ENCODE measurements at regions not wholly inside any gene's neighbourhood (a gene's known extent, or its start where the extent isn't known, plus 50 kb on each side); places are given as distances from the start of the nearest gene placed in this dataset.
"Not testable (repeated sequence)": the region's sequence is repeated elsewhere in the genome, so short reads cannot be mapped to it uniquely, and the experiment has no call there.

DNA sequence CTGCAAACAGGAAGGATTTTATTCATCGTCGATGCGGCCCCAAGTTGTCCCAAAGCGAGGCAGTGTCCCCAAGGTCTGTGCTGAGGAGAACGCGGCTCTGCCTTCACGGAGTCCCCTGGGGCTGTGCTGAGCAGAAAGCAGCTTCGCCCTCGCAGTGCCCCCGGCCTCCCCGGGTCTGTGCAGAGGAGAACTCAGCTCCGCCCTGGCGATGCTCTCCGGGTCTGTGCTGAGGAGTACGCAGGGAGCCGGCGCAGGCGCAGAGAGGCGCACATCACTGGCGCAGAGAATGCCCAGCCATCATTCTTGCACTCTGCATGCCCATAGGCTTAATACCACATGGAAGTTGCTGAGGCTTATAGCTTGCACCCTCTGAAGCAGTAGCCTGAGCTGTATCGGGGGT is 285.7 kb downstream of the CCDC74A start:
- not testable (repeated sequence) for ATAC-seq, H3K4me1 Mint-ChIP-seq, H3K27ac Mint-ChIP-seq, H3K4me3 Mint-ChIP-seq, DNase-seq, H3K9me3 Mint-ChIP-seq
- peaks cover 13% of the 10 kb centered on the region for H3K27me3 Mint-ChIP-seq

DNA sequence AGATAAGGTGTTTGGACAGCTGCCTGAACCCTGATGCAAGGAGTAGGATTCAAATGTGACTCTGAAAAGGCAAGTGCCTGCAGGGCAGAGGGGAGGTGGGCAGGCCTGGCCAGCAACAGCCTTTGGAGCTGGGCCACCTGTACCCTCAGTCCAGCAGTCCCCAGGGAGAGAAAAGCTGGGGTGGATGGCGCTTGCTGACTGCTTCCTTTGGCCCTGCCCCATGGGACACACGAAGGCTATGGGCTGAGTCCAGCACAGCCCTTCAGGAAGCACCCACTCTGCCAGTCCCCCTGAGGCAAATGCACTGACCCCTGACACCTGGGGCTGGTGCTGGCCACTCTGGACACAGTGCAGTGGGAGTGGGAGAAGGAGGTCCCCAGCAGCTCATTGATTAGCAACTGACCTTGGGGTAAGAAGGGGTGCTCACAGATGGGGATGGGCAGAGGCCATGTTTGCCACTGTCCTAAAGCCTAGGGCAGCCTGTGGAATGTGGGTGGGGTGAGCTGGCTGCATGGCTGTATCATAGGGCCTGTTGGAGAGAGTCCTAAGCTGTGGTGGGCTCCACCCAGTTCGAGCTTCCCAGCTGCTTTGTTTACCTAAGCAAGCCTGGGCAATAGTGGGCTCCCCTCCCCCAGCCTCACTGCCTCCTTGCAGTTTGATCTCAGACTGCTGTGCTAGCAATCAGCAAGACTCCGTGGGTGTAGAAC is 290.7 kb downstream of the CCDC74A start:
- not testable (repeated sequence) for H3K9me3 Mint-ChIP-seq, H3K4me1 Mint-ChIP-seq, H3K4me3 Mint-ChIP-seq, H3K27me3 Mint-ChIP-seq, H3K27ac Mint-ChIP-seq, DNase-seq
- peak; percentile 23 for ATAC-seq

DNA sequence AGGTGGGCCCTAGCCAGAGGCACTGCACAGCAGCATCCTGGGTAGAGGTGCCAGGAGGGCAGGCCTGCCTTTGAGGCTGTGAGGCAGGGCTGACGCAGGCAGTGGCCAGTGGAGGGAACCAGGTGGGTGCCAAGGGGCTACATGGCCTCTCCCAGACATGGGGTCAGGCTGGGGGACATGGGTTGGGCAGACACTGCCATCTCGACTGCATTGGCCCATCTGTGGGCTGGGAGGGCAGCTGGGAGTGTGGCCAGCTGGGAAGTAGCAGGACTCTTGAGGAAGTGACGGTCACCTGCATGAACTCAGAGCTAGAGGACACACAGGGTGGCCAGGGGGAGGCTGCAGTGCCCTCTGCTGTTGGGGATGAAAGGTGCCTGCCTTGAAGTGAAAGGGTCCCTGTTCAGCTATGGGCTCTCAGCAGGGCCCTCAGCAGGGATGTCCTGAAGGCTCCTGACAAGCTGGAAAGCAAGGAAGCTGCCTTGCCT is 294.6 kb downstream of the CCDC74A start:
- H3K4me3 Mint-ChIP-seq = not testable (repeated sequence)
- peak overlapping the region in 1 of 2 donors; percentile 59 for H3K27ac Mint-ChIP-seq

DNA sequence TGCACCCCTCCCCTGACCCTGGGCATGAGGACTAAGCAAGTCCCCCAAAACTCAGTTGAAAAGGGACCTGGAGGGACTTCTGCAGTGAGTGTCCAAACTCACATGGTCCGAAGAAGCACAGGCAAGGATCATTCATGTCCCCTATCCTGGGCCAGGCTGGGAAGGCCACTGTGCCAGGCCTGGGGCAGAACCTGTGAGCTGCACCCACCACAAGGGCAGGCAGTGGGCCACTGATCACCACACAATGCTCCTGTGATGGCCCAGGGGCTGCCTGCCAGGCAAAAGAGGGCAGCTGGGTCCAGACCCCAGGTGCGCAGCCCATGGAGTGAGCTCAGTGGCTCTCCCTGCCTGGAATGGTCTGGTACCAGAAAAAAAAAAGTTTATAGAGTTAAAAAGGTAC is 295.4 kb downstream of the CCDC74A start:
- not testable (repeated sequence) for H3K9me3 Mint-ChIP-seq, H3K4me3 Mint-ChIP-seq, ATAC-seq, DNase-seq, H3K27me3 Mint-ChIP-seq, H3K27ac Mint-ChIP-seq, H3K4me1 Mint-ChIP-seq

More for the DNA sequence above, 294.6 kb downstream of the CCDC74A start:
- not testable (repeated sequence) for H3K27me3 Mint-ChIP-seq, ATAC-seq, H3K9me3 Mint-ChIP-seq, H3K4me1 Mint-ChIP-seq, DNase-seq

DNA sequence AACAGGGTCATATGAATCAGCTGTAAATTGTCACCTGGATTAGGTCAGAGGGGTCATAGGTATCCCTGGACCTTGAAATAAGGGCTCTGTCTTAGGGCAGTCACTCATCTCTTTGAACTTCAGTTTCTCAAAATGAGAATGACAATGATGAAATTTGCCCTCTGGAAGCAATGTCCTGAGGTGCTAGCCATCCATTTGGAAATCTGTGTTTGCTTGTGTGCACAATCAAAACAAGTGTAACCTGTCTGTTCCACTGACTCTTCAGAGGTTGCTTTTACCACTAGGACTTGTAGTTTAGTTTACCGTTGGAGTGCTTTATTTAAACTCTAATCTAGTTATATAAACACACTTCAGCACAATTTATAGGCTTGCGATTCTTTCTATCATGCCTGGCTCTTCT is 297.3 kb downstream of the CCDC74A start:
- not testable (repeated sequence) for H3K9me3 Mint-ChIP-seq, H3K4me3 Mint-ChIP-seq

DNA sequence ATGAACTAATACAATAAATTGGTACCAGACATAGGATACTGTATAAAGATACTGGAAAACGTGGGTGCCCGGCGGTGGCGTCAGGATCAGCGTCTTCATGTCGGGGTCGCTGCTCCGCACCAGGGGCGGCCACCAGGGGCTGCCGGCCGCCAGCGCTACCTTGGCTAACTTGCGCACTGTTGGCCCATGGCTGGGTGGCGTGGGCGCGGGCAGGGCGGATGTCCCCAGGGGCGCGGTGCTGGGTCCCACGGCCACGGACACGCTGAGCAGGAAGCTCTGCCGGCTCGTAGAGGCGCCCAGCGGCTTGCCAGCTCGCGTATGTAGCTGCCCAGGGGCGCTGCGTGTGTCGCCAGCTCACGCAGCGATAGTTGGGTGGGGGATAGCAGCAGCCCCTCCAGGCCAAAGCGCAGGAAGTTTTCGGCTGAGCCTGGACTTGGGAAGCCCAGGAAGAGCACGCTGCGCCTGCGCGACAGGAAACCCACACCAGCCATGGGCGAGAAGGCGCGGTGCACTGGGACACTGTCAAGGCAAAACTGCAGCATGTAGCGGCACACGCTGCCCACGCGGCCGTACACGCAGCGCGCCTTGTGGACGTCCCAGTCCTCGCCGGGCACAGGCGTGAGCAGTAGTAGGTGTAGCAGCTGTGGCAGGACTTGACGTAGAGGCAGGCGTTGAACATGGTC is 299.9 kb downstream of the CCDC74A start:
- Mint-ChIP-seq H3K4me3 (no peak overlapping the region), H3K27me3 (peaks cover 8% of the 10 kb centered on the region), H3K4me1 (peaks cover 5% of the 10 kb centered on the region)

More for the DNA sequence above, 297.3 kb downstream of the CCDC74A start:
- ATAC-seq, H3K27me3 Mint-ChIP-seq, H3K27ac Mint-ChIP-seq, H3K4me1 Mint-ChIP-seq, DNase-seq: not testable (repeated sequence)

DNA sequence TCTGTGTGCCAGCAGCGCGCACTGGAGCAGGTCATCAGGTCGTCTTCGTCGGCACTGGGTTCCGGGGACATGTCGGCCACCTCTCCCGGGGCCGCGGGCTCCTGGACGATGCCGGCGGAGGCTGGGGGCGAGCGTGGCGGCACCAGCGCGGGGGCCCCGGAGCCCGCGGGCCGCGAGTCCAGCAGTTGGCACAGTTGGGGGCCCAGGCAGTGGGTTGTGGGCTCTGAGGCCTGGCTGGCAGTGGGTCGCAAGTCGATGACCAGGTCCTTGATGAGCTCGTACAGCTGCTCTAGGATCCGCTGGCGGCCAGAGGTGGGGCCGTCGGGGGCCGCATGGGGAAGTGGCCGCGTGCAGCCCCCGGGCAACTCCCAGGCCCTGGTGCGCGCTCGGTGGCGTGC is 300.5 kb downstream of the CCDC74A start:
- Mint-ChIP-seq H3K4me1 (peaks cover 5% of the 10 kb centered on the region), H3K27me3 (peaks cover 8% of the 10 kb centered on the region), H3K9me3 (peaks cover 0 to 8% of the 10 kb centered on the region in 2 donors), H3K27ac (no peak overlapping the region), H3K4me3 (no peak overlapping the region)
- ATAC-seq (peak; percentile 6), DNase-seq (no peak)

More for the DNA sequence above, 299.9 kb downstream of the CCDC74A start:
- no peak for ATAC-seq
- DNase-seq = no peak
- H3K27ac Mint-ChIP-seq = no peak overlapping the region
- H3K9me3 Mint-ChIP-seq = peaks cover 0 to 8% of the 10 kb centered on the region in 2 donors

DNA sequence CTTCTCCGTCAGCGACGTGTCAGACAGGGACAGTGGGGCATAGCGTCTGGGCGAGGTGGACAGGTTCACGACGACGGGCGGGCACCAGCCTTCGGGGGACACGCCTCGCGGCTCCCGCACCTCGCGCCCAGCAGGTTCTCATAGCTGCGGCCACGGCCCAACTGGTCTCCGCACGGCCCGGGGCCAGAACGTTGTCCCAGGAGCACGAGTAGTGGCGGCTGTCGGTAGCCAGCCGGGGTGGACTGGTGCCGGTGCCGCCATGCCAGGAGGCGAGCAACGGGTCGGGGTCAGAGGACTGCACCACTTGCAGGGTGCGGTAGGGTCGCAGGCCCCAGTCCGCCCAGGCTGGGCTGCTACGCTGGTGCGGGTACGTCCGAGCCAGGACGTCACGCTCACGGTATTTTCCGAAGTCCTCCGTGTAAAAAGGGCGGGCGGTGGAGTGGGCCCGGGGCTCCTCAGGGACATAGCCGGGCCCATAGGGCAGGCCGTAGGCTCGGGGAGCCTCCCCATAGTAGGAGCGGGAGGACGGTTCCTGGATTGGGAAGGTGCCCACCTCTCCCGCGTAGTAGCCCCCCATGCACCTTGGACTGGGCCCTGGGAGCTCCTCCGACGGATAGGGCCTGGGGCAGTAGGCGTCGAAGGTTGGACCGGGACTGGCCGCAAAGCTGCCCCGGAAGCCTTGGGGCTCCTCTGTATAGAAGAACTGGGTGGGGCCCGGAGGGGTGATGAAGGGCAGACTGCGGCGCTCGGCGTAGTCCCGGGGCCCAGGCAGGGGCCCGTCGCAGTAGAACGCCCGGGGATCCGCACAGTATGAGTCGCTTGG is 301.2 kb downstream of the CCDC74A start:
- H3K4me1 Mint-ChIP-seq, H3K27me3 Mint-ChIP-seq, H3K9me3 Mint-ChIP-seq, H3K27ac Mint-ChIP-seq, DNase-seq, H3K4me3 Mint-ChIP-seq: not testable (repeated sequence)
- peak; percentile 26 for ATAC-seq

DNA sequence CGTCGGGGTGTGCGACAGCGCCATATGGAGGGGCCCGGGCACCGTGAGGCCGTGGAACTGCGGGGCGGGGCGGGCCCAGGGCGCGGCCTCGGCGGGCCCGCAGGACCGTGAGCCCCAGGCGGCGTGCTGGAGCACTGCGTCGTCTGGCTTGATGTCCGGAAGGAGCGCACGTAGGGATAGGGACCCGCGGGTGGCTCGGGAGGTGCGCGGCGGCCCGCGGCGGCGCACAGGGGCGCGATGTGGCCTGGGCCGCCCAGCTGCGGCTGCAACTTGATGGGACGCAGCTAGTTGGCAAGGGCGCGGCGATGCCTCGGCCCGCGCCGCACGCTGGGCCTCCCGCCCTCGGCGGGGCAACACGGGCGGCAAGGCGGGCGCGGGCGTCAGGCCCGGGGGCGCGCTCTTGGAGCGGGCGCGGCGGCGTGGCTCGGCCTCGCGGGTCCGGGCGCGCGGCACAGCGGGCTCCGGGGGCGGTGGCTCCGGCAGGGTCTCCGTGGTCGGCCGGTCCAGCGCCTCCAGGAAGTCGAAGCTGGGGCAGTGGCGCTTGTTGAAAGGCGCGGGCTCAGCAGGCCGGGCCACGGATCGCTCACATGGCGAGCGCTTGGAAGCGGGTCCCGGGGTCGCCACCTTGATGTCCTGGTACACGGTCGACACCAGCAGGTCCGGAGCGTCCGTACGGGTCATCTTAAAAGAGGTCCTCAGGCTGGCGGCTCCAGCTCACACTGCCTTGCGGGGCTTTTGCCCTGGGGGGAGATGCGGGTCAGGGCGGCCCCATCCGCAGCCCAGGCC is 302.0 kb downstream of the CCDC74A start:
- not testable (repeated sequence) for H3K27ac Mint-ChIP-seq, H3K27me3 Mint-ChIP-seq, H3K9me3 Mint-ChIP-seq, H3K4me1 Mint-ChIP-seq, DNase-seq, H3K4me3 Mint-ChIP-seq, ATAC-seq

DNA sequence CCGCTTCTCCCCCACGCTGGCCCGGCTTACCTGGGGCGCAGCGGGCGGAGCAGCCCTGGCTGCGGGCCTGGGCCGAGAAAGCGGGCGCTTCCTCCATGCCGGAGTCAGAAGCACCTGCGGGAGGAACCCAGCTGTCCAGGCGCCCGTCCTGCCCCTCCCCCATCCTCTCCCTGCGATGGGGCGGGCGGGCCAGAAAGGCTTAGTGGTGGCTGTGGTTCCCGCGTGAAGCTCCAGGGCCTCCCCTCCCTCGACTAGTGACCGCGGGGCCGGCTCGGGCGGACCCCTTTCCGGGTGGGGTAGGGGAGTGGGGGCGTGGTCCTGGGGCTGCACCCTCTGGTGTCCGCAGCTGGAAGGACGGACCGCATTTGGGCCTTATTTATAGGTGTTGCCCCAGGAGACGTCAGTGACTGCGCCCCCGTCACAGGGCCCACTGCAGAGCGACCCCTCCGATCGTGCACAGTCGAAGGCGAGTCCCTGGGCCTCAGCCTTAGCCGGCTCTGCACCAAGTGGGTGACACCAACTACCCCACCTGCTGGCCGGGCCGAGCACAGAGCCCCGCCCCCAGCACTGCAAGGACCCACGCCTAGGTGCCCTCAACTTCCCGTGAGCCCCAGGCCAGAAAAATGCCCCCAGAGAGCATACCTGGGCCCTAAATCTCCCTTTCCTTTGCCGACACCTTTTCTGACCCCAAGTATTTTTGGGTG is 302.7 kb downstream of the CCDC74A start:
- peak; percentile 27 for ATAC-seq
- H3K9me3 Mint-ChIP-seq, H3K27ac Mint-ChIP-seq, H3K27me3 Mint-ChIP-seq, H3K4me1 Mint-ChIP-seq, DNase-seq, H3K4me3 Mint-ChIP-seq: not testable (repeated sequence)

DNA sequence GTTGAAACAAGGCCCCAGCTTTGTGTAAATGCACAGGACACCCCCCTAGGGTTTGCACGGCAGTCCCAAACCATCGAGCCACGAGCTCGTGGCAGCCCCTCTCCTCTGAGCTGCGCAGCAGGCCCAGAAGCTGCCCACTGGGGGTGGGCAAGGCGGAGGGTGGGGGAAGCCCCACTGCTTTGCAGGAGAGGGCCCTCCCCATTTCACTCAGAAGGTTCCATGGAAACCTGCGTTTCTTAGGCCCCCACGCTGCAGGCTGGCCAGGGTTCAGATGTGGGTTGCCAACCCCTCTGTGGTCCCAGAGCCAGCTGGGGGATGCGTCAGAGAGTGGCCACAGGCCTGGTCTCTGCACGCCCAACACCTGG is 303.2 kb downstream of the CCDC74A start:
- not testable (repeated sequence) for H3K4me1 Mint-ChIP-seq, DNase-seq, ATAC-seq, H3K9me3 Mint-ChIP-seq, H3K27me3 Mint-ChIP-seq, H3K4me3 Mint-ChIP-seq, H3K27ac Mint-ChIP-seq

DNA sequence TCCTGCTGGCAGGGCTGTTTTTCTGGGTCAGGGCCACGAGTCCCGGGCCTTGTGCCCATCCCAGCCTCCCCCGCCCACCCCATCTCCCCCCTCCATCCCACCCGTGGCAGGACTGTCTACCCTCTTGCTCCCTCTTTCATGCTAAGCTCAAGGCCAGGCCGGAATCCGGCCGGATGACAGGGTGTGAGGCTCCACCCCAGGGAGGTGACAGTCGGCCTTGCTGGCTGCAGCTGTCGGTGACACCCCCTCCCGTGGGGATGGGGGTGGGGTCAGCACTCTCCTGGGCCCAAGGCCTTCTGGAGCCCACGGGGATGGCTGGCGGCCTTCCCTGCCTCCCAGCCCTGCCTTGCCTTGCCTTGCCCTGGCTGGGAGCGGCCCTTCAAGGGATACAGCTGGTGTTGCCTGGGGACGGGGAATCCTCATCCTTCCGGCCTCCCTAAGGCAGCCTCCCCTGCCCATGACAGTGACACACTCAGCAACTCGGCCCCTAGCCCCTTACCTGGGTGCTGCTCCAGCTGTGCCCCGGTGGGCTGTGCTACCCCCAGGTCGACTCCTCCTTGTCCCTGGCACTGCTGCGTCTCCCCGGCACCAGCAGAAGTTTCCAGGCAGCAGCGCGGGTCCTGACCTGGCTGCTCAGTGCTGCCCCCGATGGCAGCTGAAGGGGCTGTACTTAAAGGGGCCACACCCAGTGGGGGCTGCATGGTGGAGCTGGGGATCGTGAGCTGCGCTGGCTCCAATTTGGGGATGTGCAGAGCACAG is 303.9 kb downstream of the CCDC74A start:
- H3K27me3 Mint-ChIP-seq, H3K4me3 Mint-ChIP-seq, H3K9me3 Mint-ChIP-seq, H3K4me1 Mint-ChIP-seq, H3K27ac Mint-ChIP-seq: not testable (repeated sequence)
- ATAC-seq = peak; percentile 31
- DNase-seq = peak in 1 of 2 donors; percentile 39

DNA sequence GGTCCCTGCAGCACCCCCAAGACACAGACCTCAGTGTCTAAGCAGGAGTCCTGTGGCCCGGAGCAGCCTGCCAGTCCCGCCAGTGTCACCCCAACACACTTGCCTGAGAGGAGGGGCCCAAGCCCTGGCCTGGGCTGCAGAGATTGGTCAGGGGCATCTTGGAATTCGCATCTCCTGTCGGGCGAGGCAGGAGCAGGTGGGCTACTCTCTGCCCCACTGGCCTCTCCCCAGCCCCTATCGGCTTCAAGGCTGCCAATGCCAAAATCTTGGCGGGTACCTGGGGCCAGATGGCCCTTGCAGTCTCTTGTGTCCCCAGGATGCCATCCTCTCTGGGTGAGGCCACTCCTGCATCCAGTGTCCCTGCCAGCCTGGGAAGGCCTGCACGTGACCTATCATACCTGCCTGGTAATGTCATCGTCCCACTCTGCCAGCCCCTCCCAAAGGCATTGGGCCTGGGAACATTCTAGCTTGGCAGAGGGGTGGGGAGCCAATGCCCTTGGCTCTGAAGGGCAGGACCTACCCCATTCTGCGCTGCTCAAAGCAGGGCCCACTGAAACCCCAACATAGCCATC is 304.6 kb downstream of the CCDC74A start:
- not testable (repeated sequence) for H3K4me3 Mint-ChIP-seq, DNase-seq, H3K9me3 Mint-ChIP-seq, H3K4me1 Mint-ChIP-seq, H3K27ac Mint-ChIP-seq, ATAC-seq
- H3K27me3 Mint-ChIP-seq = peaks cover 16% of the 10 kb centered on the region

DNA sequence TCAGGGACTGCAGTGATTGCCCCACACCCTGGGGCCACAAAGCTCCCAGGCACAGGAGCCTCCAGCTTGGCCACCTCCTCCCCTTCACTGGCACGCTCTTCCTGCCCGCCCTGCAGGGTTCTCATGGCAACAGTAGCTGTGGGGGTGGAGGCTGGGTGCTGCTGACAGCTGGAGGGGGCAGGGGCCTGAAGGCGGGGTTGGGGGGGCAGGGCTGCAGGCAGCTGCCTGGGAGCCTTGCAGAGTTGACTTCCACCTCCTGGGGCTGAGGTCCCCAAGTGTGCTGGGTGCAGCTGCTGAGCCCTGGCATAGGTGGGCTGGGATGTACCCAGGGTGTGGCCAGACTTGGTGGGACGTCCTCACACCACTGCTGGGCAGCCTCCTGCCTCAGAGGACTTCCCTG is 305.2 kb downstream of the CCDC74A start:
- H3K27me3 Mint-ChIP-seq = peaks cover 21% of the 10 kb centered on the region
- not testable (repeated sequence) for H3K9me3 Mint-ChIP-seq, H3K4me3 Mint-ChIP-seq, H3K27ac Mint-ChIP-seq, H3K4me1 Mint-ChIP-seq, DNase-seq, ATAC-seq

All from stimulated activated naive CD8-positive, alpha-beta T cell treated with anti-CD3 and anti-CD28 coated beads, Interleukin-15, amount 100 ng/mL, for 72 hours (primary cell).